Suprapubic skin (tissue), 3 donors: ENCODE measurements at regions not wholly inside any gene's neighbourhood (a gene's known extent, or its start where the extent isn't known, plus 50 kb on each side); places are given as distances from the start of the nearest gene placed in this dataset.

ENCODE experiments used
- EP300 ChIP-seq: sonication (generic); formaldehyde crosslinking; IDR thresholded peaks from one replicate; pipeline ENCODE4 v1.6.1; 2017; ENCODE audit warnings: antibody characterized with exemption
- POLR2A ChIP-seq, 2 donors: fragments of 450-650 bp; IDR thresholded peaks; one replicate each; pipeline ENCODE4 v1.6.1; 2017; ENCODE audit warnings: antibody characterized with exemption in 2 of 2, mild to moderate bottlenecking in 2 of 2, moderate library complexity in 2 of 2
- TF ChIP-seq, protein P1 (sequence below), 2 donors: fragments of 200-600 bp in 1 of 2; fragments of 450-650 bp in 1 of 2; sonication (generic) in 1 of 2; IDR thresholded peaks; one replicate each; pipeline ENCODE4 v1.5.1; 2016 to 2019; ENCODE audit warnings: antibody characterized with exemption in 2 of 2, mild to moderate bottlenecking in 1 of 2, moderate library complexity in 1 of 2

DNA sequence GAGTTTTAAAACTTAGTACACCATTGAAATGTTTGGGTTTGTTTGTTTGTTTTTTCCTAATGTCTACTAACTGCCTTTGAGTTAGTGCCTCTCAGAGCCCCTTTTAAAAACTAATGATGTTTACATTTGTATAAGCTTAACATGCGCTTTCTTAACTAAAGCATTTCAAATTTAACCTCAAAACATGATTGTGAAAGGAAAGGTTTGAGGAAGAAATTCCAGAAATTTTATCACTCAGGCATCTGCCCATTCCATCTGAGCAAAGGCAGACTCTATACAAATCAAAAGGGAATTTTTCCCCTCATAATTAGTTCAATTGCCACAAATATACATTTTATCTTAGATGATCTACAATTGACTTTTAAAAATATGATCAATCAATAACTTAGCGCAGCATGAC lies 230.7 kb upstream of the CAND1 start:
- TF ChIP-seq, protein P1, sequence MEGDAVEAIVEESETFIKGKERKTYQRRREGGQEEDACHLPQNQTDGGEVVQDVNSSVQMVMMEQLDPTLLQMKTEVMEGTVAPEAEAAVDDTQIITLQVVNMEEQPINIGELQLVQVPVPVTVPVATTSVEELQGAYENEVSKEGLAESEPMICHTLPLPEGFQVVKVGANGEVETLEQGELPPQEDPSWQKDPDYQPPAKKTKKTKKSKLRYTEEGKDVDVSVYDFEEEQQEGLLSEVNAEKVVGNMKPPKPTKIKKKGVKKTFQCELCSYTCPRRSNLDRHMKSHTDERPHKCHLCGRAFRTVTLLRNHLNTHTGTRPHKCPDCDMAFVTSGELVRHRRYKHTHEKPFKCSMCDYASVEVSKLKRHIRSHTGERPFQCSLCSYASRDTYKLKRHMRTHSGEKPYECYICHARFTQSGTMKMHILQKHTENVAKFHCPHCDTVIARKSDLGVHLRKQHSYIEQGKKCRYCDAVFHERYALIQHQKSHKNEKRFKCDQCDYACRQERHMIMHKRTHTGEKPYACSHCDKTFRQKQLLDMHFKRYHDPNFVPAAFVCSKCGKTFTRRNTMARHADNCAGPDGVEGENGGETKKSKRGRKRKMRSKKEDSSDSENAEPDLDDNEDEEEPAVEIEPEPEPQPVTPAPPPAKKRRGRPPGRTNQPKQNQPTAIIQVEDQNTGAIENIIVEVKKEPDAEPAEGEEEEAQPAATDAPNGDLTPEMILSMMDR (IDR thresholded peaks at IDR 0.05): no peak
- TF ChIP-seq EP300: no peak
- no peak for TF ChIP-seq POLR2A (IDR thresholded peaks at IDR 0.05)
